Neural crest cell (in vitro differentiated cells): ENCODE measurements at regions not wholly inside any gene's neighbourhood (a gene's known extent, or its start where the extent isn't known, plus 50 kb on each side); places are given as distances from the start of the nearest gene placed in this dataset.

ENCODE experiments used
- DNase-seq: peaks from one replicate; pipeline ENCODE4 v3.0.0; 2021; ENCODE audit warnings: low read depth, mixed read lengths, low spot score
- H3K27ac Mint-ChIP-seq: one replicate; pipeline ENCODE4 v1.8.0; 2021; ENCODE audit warnings: mild to moderate bottlenecking, mixed read lengths; ENCODE audit not compliant: unreplicated experiment
- H3K27me3 Mint-ChIP-seq: 2 replicates; pipeline ENCODE4 v1.8.0; 2021; ENCODE audit warnings: low read depth, mild to moderate bottlenecking, mixed read lengths
- H3K36me3 Mint-ChIP-seq: 2 replicates; pipeline ENCODE4 v1.8.0; 2021; ENCODE audit warnings: low read depth, mild to moderate bottlenecking, mixed read lengths
- H3K4me1 Mint-ChIP-seq: 2 replicates; pipeline ENCODE4 v1.8.0; 2021; ENCODE audit warnings: mixed read lengths
- H3K4me3 Mint-ChIP-seq: one replicate; pipeline ENCODE4 v1.8.0; 2021; ENCODE audit warnings: mild to moderate bottlenecking, mixed read lengths
- H3K9me3 Mint-ChIP-seq: 2 replicates; pipeline ENCODE4 v1.8.0; 2021; ENCODE audit warnings: mixed read lengths
- TF ChIP-seq, protein P1 (sequence below): fragments of 200-600 bp; sonication (generic); conservative IDR thresholded peaks from 2 replicates; pipeline ENCODE4 v1.5.0; 2021; ENCODE audit warnings: antibody characterized with exemption, mild to moderate bottlenecking

DNA sequence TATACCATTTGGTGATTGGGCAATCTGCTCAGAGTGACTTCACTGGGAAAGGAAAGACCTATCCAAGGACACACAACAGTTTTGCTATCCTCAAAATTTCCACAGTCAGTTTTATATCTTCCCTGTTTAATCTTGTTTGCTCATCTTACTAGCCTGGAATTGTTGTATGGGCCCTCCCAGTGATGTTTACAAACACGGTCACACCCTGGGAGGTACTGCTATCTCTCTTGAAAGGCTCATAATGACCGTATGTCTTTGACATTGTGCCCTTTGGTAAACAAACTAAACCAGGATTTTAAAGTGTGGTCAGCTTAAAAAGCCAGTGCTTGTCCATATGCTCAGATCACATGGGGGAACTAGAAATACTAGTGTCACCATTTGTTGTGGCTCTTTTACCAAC lies 277.0 kb downstream of the CDH2 start:
- H3K27me3 Mint-ChIP-seq: no peaks in the 10 kb centered on the region
- no peak overlapping the region for H3K4me3 Mint-ChIP-seq
- peaks cover 7% of the 10 kb centered on the region for H3K9me3 Mint-ChIP-seq
- peaks cover 2% of the 10 kb centered on the region for H3K36me3 Mint-ChIP-seq
- TF ChIP-seq, protein P1, sequence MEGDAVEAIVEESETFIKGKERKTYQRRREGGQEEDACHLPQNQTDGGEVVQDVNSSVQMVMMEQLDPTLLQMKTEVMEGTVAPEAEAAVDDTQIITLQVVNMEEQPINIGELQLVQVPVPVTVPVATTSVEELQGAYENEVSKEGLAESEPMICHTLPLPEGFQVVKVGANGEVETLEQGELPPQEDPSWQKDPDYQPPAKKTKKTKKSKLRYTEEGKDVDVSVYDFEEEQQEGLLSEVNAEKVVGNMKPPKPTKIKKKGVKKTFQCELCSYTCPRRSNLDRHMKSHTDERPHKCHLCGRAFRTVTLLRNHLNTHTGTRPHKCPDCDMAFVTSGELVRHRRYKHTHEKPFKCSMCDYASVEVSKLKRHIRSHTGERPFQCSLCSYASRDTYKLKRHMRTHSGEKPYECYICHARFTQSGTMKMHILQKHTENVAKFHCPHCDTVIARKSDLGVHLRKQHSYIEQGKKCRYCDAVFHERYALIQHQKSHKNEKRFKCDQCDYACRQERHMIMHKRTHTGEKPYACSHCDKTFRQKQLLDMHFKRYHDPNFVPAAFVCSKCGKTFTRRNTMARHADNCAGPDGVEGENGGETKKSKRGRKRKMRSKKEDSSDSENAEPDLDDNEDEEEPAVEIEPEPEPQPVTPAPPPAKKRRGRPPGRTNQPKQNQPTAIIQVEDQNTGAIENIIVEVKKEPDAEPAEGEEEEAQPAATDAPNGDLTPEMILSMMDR: no peak
- DNase-seq: no peak
- H3K4me1 Mint-ChIP-seq: peaks cover 11% of the 10 kb centered on the region
- no peak overlapping the region for H3K27ac Mint-ChIP-seq

DNA sequence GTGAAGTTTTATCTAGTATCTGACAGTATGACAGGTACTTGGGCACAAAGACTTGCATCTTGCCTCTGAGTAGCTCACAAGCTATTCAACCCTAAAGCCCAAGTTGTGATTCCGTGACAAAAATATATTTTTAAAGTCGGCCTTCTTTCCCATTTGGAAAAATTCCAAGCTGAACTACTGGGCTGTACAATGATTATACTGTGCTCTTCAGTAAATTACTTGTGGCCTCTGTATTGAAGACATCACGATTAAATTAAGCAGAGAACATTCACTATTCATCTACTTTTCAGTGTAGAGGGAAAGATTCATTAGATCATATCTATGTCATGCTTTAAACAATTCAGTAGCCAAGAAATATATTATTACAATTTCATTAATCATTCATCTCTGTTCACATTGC lies 282.2 kb downstream of the CDH2 start:
- Mint-ChIP-seq H3K9me3 (peaks cover 7% of the 10 kb centered on the region), H3K36me3 (no peaks in the 10 kb centered on the region), H3K4me1 (no peaks in the 10 kb centered on the region), H3K27ac (no peak overlapping the region), H3K4me3 (no peak overlapping the region), H3K27me3 (no peaks in the 10 kb centered on the region)
- TF ChIP-seq, protein P1: no peak
- DNase-seq: no peak

DNA sequence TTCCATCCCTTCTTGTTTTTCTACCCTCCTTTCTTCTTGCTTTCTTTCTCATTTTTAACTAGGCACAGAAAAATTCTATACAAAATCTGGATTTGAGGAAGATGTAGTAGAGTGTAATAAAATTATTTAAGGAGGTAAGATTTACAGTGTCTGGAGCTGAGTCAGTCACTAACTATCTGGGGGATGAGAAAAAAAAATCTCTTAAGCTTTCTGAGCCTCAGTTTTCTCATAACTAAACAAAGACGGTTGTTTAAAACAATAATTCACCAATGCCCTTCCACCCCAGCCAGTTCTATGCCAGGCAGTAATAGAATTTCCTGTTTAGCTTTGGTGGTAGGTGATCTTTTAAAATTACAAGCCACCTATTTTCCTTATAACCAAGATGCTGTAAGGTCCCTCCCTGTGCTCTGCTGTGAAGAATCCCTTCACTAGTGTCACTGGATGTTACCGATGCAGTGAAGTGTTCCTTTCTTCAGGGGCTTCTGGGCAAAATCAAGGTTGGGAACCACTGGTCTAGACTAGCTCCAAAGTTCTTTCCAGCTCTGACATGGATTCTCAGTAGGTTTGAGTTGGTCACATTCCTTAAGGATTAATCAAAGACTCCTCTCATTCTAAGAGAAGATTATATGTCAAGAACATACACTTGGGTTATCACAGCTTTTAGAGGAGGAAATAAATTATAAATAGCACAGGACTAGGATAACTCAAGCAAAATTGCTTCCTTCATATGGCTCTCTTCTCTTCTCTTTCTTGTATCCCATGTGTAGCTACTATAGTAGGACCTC lies 289.0 kb downstream of the CDH2 start:
- H3K27ac Mint-ChIP-seq: no peak overlapping the region
- no peak for DNase-seq
- no peaks in the 10 kb centered on the region for H3K4me1 Mint-ChIP-seq
- H3K4me3 Mint-ChIP-seq: no peak overlapping the region
- TF ChIP-seq, protein P1: no peak
- H3K9me3 Mint-ChIP-seq: peaks cover 6% of the 10 kb centered on the region
- no peaks in the 10 kb centered on the region for H3K36me3 Mint-ChIP-seq
- no peaks in the 10 kb centered on the region for H3K27me3 Mint-ChIP-seq

DNA sequence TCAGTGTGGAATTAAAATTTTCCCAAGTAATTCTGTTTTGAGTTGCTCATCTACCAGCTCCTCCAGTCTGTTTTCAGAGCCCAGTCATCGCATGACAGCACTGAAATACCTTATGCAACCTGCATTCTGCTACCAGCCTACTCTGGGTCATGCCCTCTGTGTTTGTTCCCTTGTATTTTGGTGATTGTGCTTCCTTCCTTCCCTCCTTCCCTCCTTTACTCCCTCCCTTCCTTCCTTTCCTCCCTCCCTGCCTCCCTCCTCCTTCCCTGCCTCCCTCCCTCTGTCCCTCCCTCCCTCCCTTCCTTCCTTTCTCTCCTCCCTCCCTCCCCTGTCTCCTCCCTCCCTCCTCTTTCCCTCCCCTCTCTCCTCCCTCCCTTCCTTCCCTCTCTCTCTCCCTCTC lies 289.6 kb downstream of the CDH2 start:
- Mint-ChIP-seq H3K27me3 (no peaks in the 10 kb centered on the region), H3K4me1 (no peaks in the 10 kb centered on the region), H3K4me3 (no peak overlapping the region), H3K27ac (no peak overlapping the region), H3K9me3 (peaks cover 6% of the 10 kb centered on the region), H3K36me3 (no peaks in the 10 kb centered on the region)
- TF ChIP-seq, protein P1: no peak
- no peak for DNase-seq

DNA sequence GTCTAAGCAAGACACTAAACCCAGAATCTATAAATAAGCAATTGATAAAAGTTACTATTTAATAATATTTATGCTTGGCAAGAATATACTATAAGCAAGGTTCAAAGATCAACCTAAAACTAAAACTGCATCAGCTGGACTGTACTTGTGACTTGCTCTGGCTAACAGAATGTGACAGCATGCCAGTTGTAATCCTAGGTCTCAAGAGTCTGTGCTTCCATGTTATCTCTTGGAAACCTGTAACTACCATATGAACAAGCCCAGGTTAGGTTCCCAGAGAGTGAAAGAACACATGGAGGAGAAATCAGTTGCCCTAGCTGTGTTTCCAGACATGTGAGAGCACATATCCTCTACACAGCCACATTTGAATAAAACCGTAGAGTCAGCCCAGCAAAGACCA lies 297.4 kb downstream of the CDH2 start:
- Mint-ChIP-seq H3K27ac (no peak overlapping the region), H3K9me3 (peaks cover 2% of the 10 kb centered on the region)
- TF ChIP-seq, protein P1: no peak

More for the DNA sequence above, 297.4 kb downstream of the CDH2 start:
- Mint-ChIP-seq H3K36me3 (no peaks in the 10 kb centered on the region), H3K4me3 (no peak overlapping the region), H3K27me3 (no peaks in the 10 kb centered on the region), H3K4me1 (no peaks in the 10 kb centered on the region)
- no peak for DNase-seq
